ENCODE measurements at regions not wholly inside any gene's neighbourhood (a gene's known extent, or its start where the extent isn't known, plus 50 kb on each side); places are given as distances from the start of the nearest gene placed in this dataset.

- intact Hi-C loops (cut with DNase I; ENCODE audit: low total_unique reads), result no loop called here
- Histone ChIP-seq H3K4me3 (no peak overlapping the region), H3K4me1 (no peaks in the 10 kb centered on the region), H3K27ac (no peak overlapping the region), H3K9me3 (no peaks in the 10 kb centered on the region), H3K36me3 (no peaks in the 10 kb centered on the region), H3K27me3 (no peaks in the 10 kb centered on the region)
- TF ChIP-seq CTCF (IDR thresholded peaks at IDR 0.05), result no peak
- no peak for TF ChIP-seq POLR2A (IDR thresholded peaks at IDR 0.05)
- DNase-seq, result no peak
These were observed 427.1 kb downstream of the EIPR1 start for GRCh38 chr2:2950403-2950952.

GRCh38 chr2:2947406-2947805, 430.2 kb downstream of the EIPR1 start:
- intact Hi-C loops (cut with DNase I; ENCODE audit: low total_unique reads), result no loop called here
- Histone ChIP-seq H3K27me3 (no peaks in the 10 kb centered on the region), H3K36me3 (no peaks in the 10 kb centered on the region), H3K4me3 (no peak overlapping the region), H3K9me3 (no peaks in the 10 kb centered on the region), H3K27ac (no peak overlapping the region), H3K4me1 (no peaks in the 10 kb centered on the region)
- DNase-seq, result no peak
- TF ChIP-seq POLR2A (IDR thresholded peaks at IDR 0.05), result no peak
- no peak for TF ChIP-seq CTCF (IDR thresholded peaks at IDR 0.05)

DNA sequence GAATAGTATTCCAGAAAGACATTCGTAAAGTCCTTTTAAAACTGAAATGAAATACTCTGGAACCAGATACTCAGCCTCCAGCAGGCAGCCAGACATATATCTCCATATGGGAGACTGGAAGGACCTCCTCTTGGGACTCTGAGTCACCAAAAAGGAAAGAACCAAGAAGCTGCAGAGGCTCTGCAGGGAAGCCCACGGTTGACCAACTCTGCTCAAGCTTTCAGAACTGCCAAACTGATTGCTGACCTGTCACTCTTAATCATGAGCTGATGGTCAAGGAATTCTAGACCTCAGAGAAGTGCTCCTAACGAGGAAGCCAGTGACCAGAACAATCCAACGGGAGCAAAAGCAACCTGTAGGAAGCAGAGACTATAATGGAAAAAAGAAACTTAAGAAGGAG, 434.7 kb downstream of the EIPR1 start:
- H3K27me3 ChIP-seq, result no peaks in the 10 kb centered on the region
- no peak for DNase-seq
- H3K27ac ChIP-seq, result no peak overlapping the region
- H3K4me1 ChIP-seq, result no peaks in the 10 kb centered on the region
- TF ChIP-seq CTCF (IDR thresholded peaks at IDR 0.05) (no peak), POLR2A (IDR thresholded peaks at IDR 0.05) (no peak)
- no peak overlapping the region for H3K4me3 ChIP-seq
- H3K9me3 ChIP-seq, result no peaks in the 10 kb centered on the region
- intact Hi-C loops (cut with DNase I; ENCODE audit: low total_unique reads), result no loop called here
- no peaks in the 10 kb centered on the region for H3K36me3 ChIP-seq

DNA sequence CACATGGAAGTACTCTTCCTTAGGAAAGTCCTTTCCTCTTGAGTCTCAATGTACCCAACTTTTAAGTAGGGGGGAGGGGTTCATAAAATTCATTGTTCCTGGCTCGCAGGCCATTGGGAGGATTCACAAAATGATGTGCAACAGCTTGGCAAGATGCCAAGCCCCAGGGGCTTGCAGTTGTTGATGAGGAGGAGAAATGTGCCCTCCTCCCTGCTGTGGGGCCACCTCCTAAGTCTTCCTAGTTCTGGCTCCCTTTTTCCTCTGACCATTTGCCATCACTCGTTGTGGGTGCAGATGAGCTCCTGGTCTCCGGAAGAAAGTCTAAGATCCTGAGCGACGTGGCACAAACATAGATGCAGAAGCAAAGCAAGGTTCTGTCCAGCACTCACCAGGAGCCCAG, 435.4 kb downstream of the EIPR1 start:
- no peak for DNase-seq
- Histone ChIP-seq H3K9me3 (no peaks in the 10 kb centered on the region), H3K4me1 (no peaks in the 10 kb centered on the region), H3K36me3 (no peaks in the 10 kb centered on the region), H3K27ac (no peak overlapping the region), H3K4me3 (no peak overlapping the region), H3K27me3 (no peaks in the 10 kb centered on the region)
- intact Hi-C loops (cut with DNase I; ENCODE audit: low total_unique reads), result no loop called here
- no peak for TF ChIP-seq CTCF (IDR thresholded peaks at IDR 0.05)
- TF ChIP-seq POLR2A (IDR thresholded peaks at IDR 0.05), result no peak

DNA sequence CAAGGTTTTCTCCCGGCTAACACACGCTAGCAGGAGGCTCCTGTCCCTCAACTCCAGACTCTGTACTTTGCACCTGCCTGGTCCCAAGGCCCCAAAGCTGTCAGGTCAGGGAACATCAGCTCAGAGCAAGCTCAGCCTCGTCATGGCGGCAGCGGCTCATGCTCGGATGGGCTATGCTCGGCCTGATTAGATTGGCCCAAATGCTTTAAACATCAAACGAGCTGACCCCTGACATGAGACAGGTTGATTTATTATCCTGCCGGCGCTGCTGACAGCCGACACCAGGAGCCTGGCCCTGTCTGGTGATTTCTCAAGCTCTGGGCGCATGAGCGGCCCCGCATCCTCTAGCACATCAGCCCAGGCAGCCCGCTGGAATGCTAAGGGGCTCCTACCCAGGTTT, 436.4 kb downstream of the EIPR1 start:
- DNase-seq, result no peak
- intact Hi-C loops (cut with DNase I; ENCODE audit: low total_unique reads), result no loop called here
- Histone ChIP-seq H3K4me3 (no peak overlapping the region), H3K36me3 (no peaks in the 10 kb centered on the region), H3K27me3 (no peaks in the 10 kb centered on the region), H3K9me3 (no peaks in the 10 kb centered on the region), H3K4me1 (no peaks in the 10 kb centered on the region), H3K27ac (no peak overlapping the region)
- no peak for TF ChIP-seq POLR2A (IDR thresholded peaks at IDR 0.05)
- no peak for TF ChIP-seq CTCF (IDR thresholded peaks at IDR 0.05)

Measured in uterus (tissue), 3 donors.